Astrocyte of the hippocampus (primary cell): ENCODE measurements at regions not wholly inside any gene's neighbourhood (a gene's known extent, or its start where the extent isn't known, plus 50 kb on each side); places are given as distances from the start of the nearest gene placed in this dataset.

Source experiments
- DNase-seq: peaks from one replicate; pipeline ENCODE4 v3.0.0; 2011; ENCODE audit warnings: low read depth, low spot score

DNA sequence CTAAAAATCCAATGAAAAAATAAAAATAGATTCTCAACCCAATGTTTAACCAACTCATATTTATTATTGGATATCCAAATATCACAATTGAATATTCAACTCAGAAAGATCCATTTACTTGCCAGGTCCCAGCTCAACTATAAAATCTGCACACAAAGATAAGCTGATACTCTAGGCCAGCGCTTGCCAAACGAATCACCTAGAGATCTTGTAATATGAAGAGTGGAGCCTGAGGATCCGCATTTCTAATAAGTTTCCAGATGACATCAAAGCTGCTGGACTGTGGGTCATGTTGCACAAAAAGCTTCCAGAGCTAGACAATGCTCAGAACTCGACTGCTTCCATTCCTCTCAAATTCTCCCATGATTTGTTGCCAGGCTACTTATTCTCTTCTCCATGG is 51.7 kb upstream of the HSF2 start:
- DNase-seq, result no peak
